ENCODE measurements at regions not wholly inside any gene's neighbourhood (a gene's known extent, or its start where the extent isn't known, plus 50 kb on each side); places are given as distances from the start of the nearest gene placed in this dataset.

DNA sequence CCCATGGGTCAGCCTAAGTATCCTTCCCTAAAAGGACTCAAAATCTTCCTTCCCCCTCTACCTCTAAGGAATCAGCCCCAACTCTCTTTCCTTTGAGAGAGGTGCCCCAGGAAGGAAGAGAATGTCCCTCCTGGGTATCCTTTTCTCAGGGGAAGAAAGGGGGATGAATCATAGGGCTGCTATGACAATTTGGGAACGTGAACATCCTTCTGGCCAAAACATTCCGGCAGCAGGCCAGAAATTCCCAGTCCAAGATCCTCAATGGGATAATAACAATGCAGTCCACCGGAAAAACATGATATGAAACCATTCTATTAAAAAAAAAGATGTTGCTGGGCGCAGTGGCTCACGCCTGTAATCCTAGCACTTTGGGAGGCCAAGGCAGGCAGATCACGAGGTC, 50.8 kb upstream of the CACNA2D3 start:
- Histone ChIP-seq H3K27me3 (no peaks in the 10 kb centered on the region), H3K4me3 (ENCODE audit: low read depth, low read length) (no peak overlapping the region), H3K4me1 (no peaks in the 10 kb centered on the region), H3K9me3 (no peaks in the 10 kb centered on the region), H3K36me3 (no peaks in the 10 kb centered on the region)
- TF ChIP-seq, protein P1, sequence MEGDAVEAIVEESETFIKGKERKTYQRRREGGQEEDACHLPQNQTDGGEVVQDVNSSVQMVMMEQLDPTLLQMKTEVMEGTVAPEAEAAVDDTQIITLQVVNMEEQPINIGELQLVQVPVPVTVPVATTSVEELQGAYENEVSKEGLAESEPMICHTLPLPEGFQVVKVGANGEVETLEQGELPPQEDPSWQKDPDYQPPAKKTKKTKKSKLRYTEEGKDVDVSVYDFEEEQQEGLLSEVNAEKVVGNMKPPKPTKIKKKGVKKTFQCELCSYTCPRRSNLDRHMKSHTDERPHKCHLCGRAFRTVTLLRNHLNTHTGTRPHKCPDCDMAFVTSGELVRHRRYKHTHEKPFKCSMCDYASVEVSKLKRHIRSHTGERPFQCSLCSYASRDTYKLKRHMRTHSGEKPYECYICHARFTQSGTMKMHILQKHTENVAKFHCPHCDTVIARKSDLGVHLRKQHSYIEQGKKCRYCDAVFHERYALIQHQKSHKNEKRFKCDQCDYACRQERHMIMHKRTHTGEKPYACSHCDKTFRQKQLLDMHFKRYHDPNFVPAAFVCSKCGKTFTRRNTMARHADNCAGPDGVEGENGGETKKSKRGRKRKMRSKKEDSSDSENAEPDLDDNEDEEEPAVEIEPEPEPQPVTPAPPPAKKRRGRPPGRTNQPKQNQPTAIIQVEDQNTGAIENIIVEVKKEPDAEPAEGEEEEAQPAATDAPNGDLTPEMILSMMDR (IDR thresholded peaks at IDR 0.05; ENCODE audit: low read depth, low read length), result no peak
- DNase-seq, result no peak

DNA sequence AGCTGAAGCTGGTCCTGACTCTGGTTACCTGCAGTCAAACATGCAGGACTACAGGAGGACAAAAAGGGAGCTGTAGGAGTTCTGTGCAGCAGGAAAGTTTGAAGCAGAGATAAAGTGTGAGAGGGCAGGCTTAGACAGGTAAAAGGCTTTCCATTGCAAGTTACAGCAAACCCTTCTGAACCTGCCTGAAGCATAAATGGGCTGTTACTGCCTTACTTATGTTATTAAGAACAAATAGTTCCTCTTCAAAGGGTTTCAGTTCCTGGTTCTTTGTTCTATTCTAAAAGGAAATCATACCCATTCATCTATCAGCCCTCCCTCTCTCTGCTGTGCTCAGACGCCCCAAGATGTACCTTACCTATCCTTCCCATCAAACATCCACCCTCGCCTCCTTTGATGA, 52.4 kb upstream of the CACNA2D3 start:
- TF ChIP-seq, protein P1 (IDR thresholded peaks at IDR 0.05; ENCODE audit: low read depth, low read length), result no peak
- Histone ChIP-seq H3K27me3 (no peaks in the 10 kb centered on the region), H3K4me1 (no peaks in the 10 kb centered on the region), H3K9me3 (no peaks in the 10 kb centered on the region), H3K4me3 (ENCODE audit: low read depth, low read length) (no peak overlapping the region), H3K36me3 (no peaks in the 10 kb centered on the region)
- DNase-seq, result no peak

DNA sequence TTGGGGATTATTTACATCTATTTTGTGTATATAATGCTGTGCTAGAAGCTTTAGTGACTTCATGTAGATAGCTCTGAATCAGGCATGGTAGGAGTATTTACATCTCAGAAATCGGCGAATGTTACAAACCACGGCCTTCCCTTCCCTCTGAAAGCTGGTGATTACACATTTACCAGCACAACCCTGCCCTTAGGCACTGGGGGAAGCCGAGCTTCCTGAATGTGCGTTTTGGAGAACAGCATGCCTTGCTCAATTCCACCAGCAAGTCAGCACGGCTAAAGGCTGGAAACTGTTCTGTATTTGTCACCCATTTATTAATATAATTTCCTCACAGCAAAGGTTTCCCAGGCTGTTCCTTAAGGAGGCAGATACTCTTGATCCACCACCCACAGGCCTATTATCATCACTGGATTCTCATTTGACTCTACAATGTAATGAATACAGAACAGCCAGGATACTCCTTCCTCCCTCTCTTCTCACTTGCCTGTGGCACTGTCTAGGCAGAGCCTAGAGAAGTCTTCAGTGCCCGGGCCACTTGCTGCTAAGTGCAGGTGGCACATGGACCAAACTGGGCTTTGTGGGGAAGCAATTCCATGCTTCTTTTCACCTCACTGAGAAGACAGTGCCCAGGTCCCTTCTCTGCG, 55.2 kb upstream of the CACNA2D3 start:
- no peaks in the 10 kb centered on the region for H3K36me3 ChIP-seq
- no peak overlapping the region for H3K4me3 ChIP-seq (ENCODE audit: low read depth, low read length)
- H3K4me1 ChIP-seq, result no peaks in the 10 kb centered on the region
- TF ChIP-seq, protein P1 (IDR thresholded peaks at IDR 0.05; ENCODE audit: low read depth, low read length), result no peak
- DNase-seq, result no peak
- no peaks in the 10 kb centered on the region for H3K9me3 ChIP-seq
- H3K27me3 ChIP-seq, result no peaks in the 10 kb centered on the region

DNA sequence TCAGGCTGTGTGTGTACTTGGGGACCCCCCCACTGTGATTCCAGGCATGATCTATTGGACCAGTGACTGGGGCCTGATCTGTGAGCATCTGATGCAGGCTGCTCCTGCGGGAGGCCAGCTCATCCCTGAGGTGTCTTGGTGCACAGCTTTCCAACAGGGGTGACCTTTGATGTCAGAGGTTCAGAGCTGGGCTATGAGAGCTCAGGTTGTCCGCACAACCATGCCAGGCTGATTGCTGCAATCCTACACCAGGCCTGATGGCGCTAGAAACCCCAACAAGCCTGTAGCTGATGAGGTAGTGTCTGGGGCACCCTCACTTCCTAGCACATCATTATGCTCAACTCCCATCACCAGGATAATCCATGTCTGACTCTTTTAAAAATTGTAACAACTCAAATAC, 56.1 kb upstream of the CACNA2D3 start:
- TF ChIP-seq, protein P1 (IDR thresholded peaks at IDR 0.05; ENCODE audit: low read depth, low read length), result no peak
- no peak overlapping the region for H3K4me3 ChIP-seq (ENCODE audit: low read depth, low read length)
- no peaks in the 10 kb centered on the region for H3K36me3 ChIP-seq
- H3K9me3 ChIP-seq, result no peaks in the 10 kb centered on the region
- no peak for DNase-seq
- no peaks in the 10 kb centered on the region for H3K4me1 ChIP-seq
- no peaks in the 10 kb centered on the region for H3K27me3 ChIP-seq

DNA sequence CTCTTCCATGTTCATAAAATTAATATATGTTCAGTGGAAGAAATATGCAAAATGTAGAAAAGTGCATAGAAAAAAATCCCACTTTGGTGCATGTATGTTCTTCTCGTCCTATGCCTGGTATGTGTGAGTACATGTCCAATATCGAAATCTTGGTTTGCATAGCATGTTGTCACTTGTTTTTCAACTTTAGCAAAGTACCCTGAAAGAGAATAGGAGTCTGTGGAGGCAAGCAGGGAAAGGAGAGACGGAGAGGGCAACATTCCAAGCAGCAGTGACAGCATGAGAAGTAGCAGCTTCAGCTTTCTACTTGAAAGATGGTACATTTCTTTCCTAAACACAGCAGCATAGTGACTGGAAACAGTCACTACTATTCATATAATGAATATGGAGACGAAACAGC, 56.8 kb upstream of the CACNA2D3 start:
- Histone ChIP-seq H3K4me3 (ENCODE audit: low read depth, low read length) (no peak overlapping the region), H3K4me1 (no peaks in the 10 kb centered on the region), H3K27me3 (no peaks in the 10 kb centered on the region), H3K36me3 (no peaks in the 10 kb centered on the region), H3K9me3 (no peaks in the 10 kb centered on the region)
- DNase-seq, result no peak
- TF ChIP-seq, protein P1 (IDR thresholded peaks at IDR 0.05; ENCODE audit: low read depth, low read length), result no peak

DNA sequence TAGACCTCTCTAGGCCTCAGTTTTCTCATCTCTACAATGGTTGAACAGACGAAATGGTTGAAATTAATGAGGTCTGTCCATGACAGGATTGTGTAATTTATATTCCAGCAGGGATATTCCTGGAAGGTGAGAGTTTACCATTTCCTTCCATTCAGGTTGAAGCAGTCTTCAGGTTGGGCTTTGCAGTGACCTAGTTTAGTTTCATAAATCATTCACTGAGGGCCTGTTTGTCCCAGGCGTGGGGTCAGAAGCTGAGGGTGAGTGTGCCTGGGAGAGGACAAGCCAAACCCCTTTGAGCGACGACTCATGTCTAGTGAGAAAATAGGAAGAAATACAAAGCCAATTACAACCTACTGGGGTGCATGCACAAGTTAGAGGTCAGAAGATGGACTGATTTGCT, 57.2 kb upstream of the CACNA2D3 start:
- no peaks in the 10 kb centered on the region for H3K4me1 ChIP-seq
- DNase-seq, result no peak
- no peaks in the 10 kb centered on the region for H3K27me3 ChIP-seq
- no peaks in the 10 kb centered on the region for H3K9me3 ChIP-seq
- H3K4me3 ChIP-seq (ENCODE audit: low read depth, low read length), result no peak overlapping the region
- TF ChIP-seq, protein P1 (IDR thresholded peaks at IDR 0.05; ENCODE audit: low read depth, low read length), result no peak
- no peaks in the 10 kb centered on the region for H3K36me3 ChIP-seq

Measured in BE2C (cell line).